Neural progenitor cell (in vitro differentiated cells): ENCODE measurements at regions not wholly inside any gene's neighbourhood (a gene's known extent, or its start where the extent isn't known, plus 50 kb on each side); places are given as distances from the start of the nearest gene placed in this dataset.

ENCODE experiments used
- DNase-seq: peaks from one replicate; pipeline ENCODE4 v3.0.0-alpha.2; 2016; ENCODE audit warnings: low spot score
- H2AFZ ChIP-seq: fragments of 200-600 bp; sonication (generic); replicated peaks from 2 replicates; pipeline ENCODE4 v1.6.1; 2016; ENCODE audit warnings: antibody characterized with exemption
- H3F3A ChIP-seq: fragments of 200-600 bp; sonication (generic); 2 replicates; pipeline ENCODE4 v1.6.1; 2016; ENCODE audit warnings: antibody characterized with exemption, low read depth
- H3K27ac ChIP-seq: fragments of 200-600 bp; sonication (generic); 2 replicates; pipeline ENCODE4 v1.5.1; 2016; ENCODE audit warnings: mild to moderate bottlenecking
- H3K27me3 ChIP-seq: fragments of 200-600 bp; sonication (generic); 2 replicates; pipeline ENCODE4 v1.6.1; 2016; ENCODE audit warnings: mild to moderate bottlenecking, moderate library complexity
- H3K36me3 ChIP-seq: fragments of 200-600 bp; sonication (generic); 2 replicates; pipeline ENCODE4 v1.5.1; 2016
- H3K4me1 ChIP-seq: fragments of 200-600 bp; sonication (generic); 2 replicates; pipeline ENCODE4 v1.6.1; 2016; ENCODE audit warnings: mixed run types
- H3K4me2 ChIP-seq: fragments of 200-600 bp; sonication (generic); 2 replicates; pipeline ENCODE4 v1.6.1; 2016
- H3K4me3 ChIP-seq: fragments of 200-600 bp; sonication (generic); 2 replicates; pipeline ENCODE4 v1.5.1; 2016
- H3K79me2 ChIP-seq: fragments of 200-600 bp; sonication (generic); 2 replicates; pipeline ENCODE4 v1.6.1; 2016; ENCODE audit warnings: low read depth
- H3K9ac ChIP-seq: fragments of 200-600 bp; sonication (generic); 2 replicates; pipeline ENCODE4 v1.6.1; 2016
- H3K9me3 ChIP-seq: fragments of 200-600 bp; sonication (generic); 2 replicates; pipeline ENCODE4 v1.5.1; 2016; ENCODE audit warnings: low read depth
- H4K20me1 ChIP-seq: fragments of 200-600 bp; sonication (generic); 2 replicates; pipeline ENCODE4 v1.6.1; 2016; ENCODE audit warnings: low read depth
- H3K27ac Mint-ChIP-seq: 3 replicates; pipeline ENCODE4 v1.8.0; 2021; ENCODE audit warnings: mixed read lengths
- H3K27me3 Mint-ChIP-seq: 2 replicates; pipeline ENCODE4 v1.8.0; 2022; ENCODE audit warnings: low read depth, mild to moderate bottlenecking, inconsistent platforms, moderate library complexity, mixed read lengths; ENCODE audit not compliant: insufficient read depth
- H3K36me3 Mint-ChIP-seq: 3 replicates; pipeline ENCODE4 v1.8.0; 2021; ENCODE audit warnings: mixed read lengths
- H3K4me1 Mint-ChIP-seq: 3 replicates; pipeline ENCODE4 v1.8.0; 2021; ENCODE audit warnings: mixed read lengths
- H3K4me3 Mint-ChIP-seq: 3 replicates; pipeline ENCODE4 v1.8.0; 2021; ENCODE audit warnings: mild to moderate bottlenecking, moderate library complexity, mixed read lengths
- H3K9me3 Mint-ChIP-seq: 3 replicates; pipeline ENCODE4 v1.8.0; 2020; ENCODE audit warnings: mixed read lengths
- CTCF ChIP-seq: fragments of 200-600 bp; sonication (generic); IDR thresholded peaks from 2 replicates; pipeline ENCODE4 v1.5.1; 2017; ENCODE audit warnings: antibody characterized with exemption, mild to moderate bottlenecking
- EZH2 ChIP-seq: fragments of 200-600 bp; sonication (generic); IDR thresholded peaks from 2 replicates; pipeline ENCODE4 v1.6.1; 2017; ENCODE audit warnings: antibody characterized with exemption, mild to moderate bottlenecking, moderate library complexity
- EZH2phosphoT487 ChIP-seq: fragments of 200-600 bp; sonication (generic); IDR thresholded peaks from 2 replicates; pipeline ENCODE4 v1.6.1; 2017; ENCODE audit warnings: antibody characterized with exemption

GRCh38 chrX:63993936-63994335 is 208.9 kb upstream of the ARHGEF9 start:
- H3K4me1 Mint-ChIP-seq: no peaks in the 10 kb centered on the region
- H2AFZ ChIP-seq: no peak overlapping the region

GRCh38 chrX:63985906-63986305 is 200.9 kb upstream of the ARHGEF9 start:
- no peaks in the 10 kb centered on the region for H3K27me3 ChIP-seq
- no peak overlapping the region for H3K27ac ChIP-seq
- H3K9me3 ChIP-seq: no peaks in the 10 kb centered on the region
- H3K4me1 ChIP-seq: no peaks in the 10 kb centered on the region
- H3K9me3 Mint-ChIP-seq: no peaks in the 10 kb centered on the region
- no peaks in the 10 kb centered on the region for H3F3A ChIP-seq
- TF ChIP-seq CTCF (no peak), EZH2 (no peak), EZH2phosphoT487 (no peak)
- no peak overlapping the region for H3K4me2 ChIP-seq
- no peaks in the 10 kb centered on the region for H4K20me1 ChIP-seq
- H3K4me1 Mint-ChIP-seq: no peaks in the 10 kb centered on the region
- no peak overlapping the region for H3K27ac Mint-ChIP-seq
- no peaks in the 10 kb centered on the region for H3K36me3 Mint-ChIP-seq
- H3K4me3 ChIP-seq: no peak overlapping the region
- no peak overlapping the region for H3K9ac ChIP-seq
- H3K4me3 Mint-ChIP-seq: no peak overlapping the region
- H3K79me2 ChIP-seq: no peaks in the 10 kb centered on the region
- H3K36me3 ChIP-seq: no peaks in the 10 kb centered on the region
- DNase-seq: no peak
- H2AFZ ChIP-seq: no peak overlapping the region
- peaks cover 4% of the 10 kb centered on the region for H3K27me3 Mint-ChIP-seq

More at GRCh38 chrX:63993936-63994335, 208.9 kb upstream of the ARHGEF9 start:
- no peak overlapping the region for H3K4me3 Mint-ChIP-seq
- Histone ChIP-seq H3K27ac (no peak overlapping the region), H3K27me3 (no peaks in the 10 kb centered on the region), H3K4me2 (no peak overlapping the region), H3K36me3 (no peaks in the 10 kb centered on the region), H4K20me1 (no peaks in the 10 kb centered on the region), H3K9ac (no peak overlapping the region), H3F3A (no peaks in the 10 kb centered on the region), H3K9me3 (peaks cover 4% of the 10 kb centered on the region), H3K4me3 (no peak overlapping the region), H3K4me1 (no peaks in the 10 kb centered on the region), H3K79me2 (no peaks in the 10 kb centered on the region)
- peaks cover 6% of the 10 kb centered on the region for H3K9me3 Mint-ChIP-seq
- H3K36me3 Mint-ChIP-seq: no peaks in the 10 kb centered on the region
- DNase-seq: no peak
- no peak overlapping the region for H3K27ac Mint-ChIP-seq
- no peak for TF ChIP-seq EZH2phosphoT487
- TF ChIP-seq EZH2: no peak
- no peak for TF ChIP-seq CTCF
- no peaks in the 10 kb centered on the region for H3K27me3 Mint-ChIP-seq

- Mint-ChIP-seq H3K27ac (no peak overlapping the region), H3K4me3 (no peak overlapping the region), H3K36me3 (no peaks in the 10 kb centered on the region), H3K4me1 (no peaks in the 10 kb centered on the region), H3K27me3 (peaks cover 2% of the 10 kb centered on the region), H3K9me3 (peaks cover 9% of the 10 kb centered on the region)
- H3K4me1 ChIP-seq: no peaks in the 10 kb centered on the region
- no peaks in the 10 kb centered on the region for H3K79me2 ChIP-seq
- H3K9me3 ChIP-seq: peaks cover 10% of the 10 kb centered on the region
- H4K20me1 ChIP-seq: no peaks in the 10 kb centered on the region
- H3K9ac ChIP-seq: no peak overlapping the region
- TF ChIP-seq EZH2phosphoT487 (no peak), CTCF (no peak), EZH2 (no peak)
- DNase-seq: no peak
- H2AFZ ChIP-seq: no peak overlapping the region
- H3F3A ChIP-seq: no peaks in the 10 kb centered on the region
- no peaks in the 10 kb centered on the region for H3K36me3 ChIP-seq
- no peak overlapping the region for H3K27ac ChIP-seq
- no peak overlapping the region for H3K4me3 ChIP-seq
- no peaks in the 10 kb centered on the region for H3K27me3 ChIP-seq
- H3K4me2 ChIP-seq: no peak overlapping the region
Measured at GRCh38 chrX:63979480-63979879, 194.5 kb upstream of the ARHGEF9 start.
